Adipocyte (in vitro differentiated cells): ENCODE measurements at regions not wholly inside any gene's neighbourhood (a gene's known extent, or its start where the extent isn't known, plus 50 kb on each side); places are given as distances from the start of the nearest gene placed in this dataset.
A peak's percentile ranks its signal among the peaks of the same experiment; 100 is the strongest.

Experiments used
- DNase-seq: peaks from one replicate; pipeline ENCODE4 v3.0.0-alpha.2; 2015; ENCODE audit warnings: low read depth
- H3K27me3 ChIP-seq: replicated peaks from 2 replicates; pipeline ENCODE4 v1.7.0; 2013; ENCODE audit warnings: mild to moderate bottlenecking, low read length, moderate library complexity; ENCODE audit not compliant: control insufficient read depth, insufficient read depth
- H3K36me3 ChIP-seq: 2 replicates; pipeline ENCODE4 v1.7.0; 2013; ENCODE audit warnings: low read length, mild to moderate bottlenecking, moderate library complexity; ENCODE audit not compliant: control insufficient read depth, insufficient read depth, severe bottlenecking
- H3K4me1 ChIP-seq: 2 replicates; pipeline ENCODE4 v1.7.0; 2013; ENCODE audit warnings: mild to moderate bottlenecking, low read length, moderate library complexity; ENCODE audit not compliant: control insufficient read depth, insufficient read depth
- H3K4me3 ChIP-seq: 2 replicates; pipeline ENCODE4 v1.7.0; 2013; ENCODE audit warnings: mild to moderate bottlenecking, low read length, moderate library complexity
- H3K9ac ChIP-seq: 2 replicates; pipeline ENCODE4 v1.7.0; 2013; ENCODE audit warnings: mild to moderate bottlenecking, low read length, moderate library complexity
- H3K9me3 ChIP-seq: 2 replicates; pipeline ENCODE4 v1.7.0; 2013; ENCODE audit warnings: mild to moderate bottlenecking, low read length, moderate library complexity; ENCODE audit not compliant: control insufficient read depth

DNA sequence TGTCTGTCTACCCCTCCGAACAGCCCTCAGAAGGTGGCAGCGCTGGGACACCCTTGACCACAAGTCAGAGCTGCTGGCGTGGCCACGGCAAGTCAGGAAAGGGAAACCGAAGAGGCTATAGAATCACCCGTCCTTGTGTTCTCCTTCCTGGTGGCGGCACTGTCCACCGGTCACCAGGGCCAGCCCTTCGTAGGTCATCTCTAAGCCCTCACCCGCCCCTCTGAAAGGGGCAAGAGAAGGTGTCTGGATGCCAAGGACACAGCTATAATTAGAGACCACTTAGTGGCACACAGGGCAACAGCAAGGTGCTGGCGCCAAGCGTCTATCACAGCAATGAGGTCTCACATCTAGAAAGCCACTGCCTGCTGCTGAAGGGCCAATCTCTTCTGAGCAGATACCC is 320.9 kb downstream of the SHANK2 start:
- H3K4me3 ChIP-seq: no peak overlapping the region
- H3K9me3 ChIP-seq: peaks cover 3% of the 10 kb centered on the region
- DNase-seq: no peak
- H3K36me3 ChIP-seq: no peaks in the 10 kb centered on the region
- peaks cover 5% of the 10 kb centered on the region for H3K4me1 ChIP-seq
- H3K27me3 ChIP-seq: no peaks in the 10 kb centered on the region
- no peak overlapping the region for H3K9ac ChIP-seq

DNA sequence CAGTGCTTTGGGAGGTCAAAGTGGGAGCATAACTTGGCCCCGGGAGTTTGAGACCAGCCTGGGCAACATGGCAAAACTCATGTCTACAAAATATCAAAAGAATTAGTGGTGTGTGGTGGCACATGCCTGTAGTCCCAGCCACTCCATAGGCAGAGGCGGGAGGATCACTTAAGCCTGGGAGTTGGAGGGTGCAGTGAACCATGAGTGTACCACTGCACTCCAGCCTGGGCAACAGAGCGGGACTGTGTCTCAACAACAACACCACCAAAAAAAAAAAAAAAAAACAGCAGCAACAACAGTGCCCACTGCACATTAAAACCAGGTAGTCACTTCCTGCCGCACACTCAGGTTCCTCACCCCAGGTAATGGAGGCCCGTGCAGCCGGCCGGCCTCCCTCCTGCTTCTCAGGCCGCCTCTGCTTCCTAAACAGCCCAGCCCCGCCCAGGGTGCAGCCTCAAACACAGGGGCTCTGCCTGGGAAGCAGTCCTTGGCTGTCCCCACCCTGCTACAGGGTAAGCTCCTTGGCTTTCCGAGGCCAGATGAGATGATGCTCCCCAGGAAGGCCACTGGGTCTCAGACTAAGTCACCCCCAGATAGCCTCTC is 318.3 kb downstream of the SHANK2 start:
- Histone ChIP-seq H3K4me1 (peaks cover 5% of the 10 kb centered on the region), H3K9me3 (peaks cover 3% of the 10 kb centered on the region), H3K27me3 (no peaks in the 10 kb centered on the region), H3K9ac (no peak overlapping the region), H3K4me3 (no peak overlapping the region), H3K36me3 (no peaks in the 10 kb centered on the region)
- DNase-seq: no peak

GRCh38 chr11:70935006-70935768 is 317.2 kb downstream of the SHANK2 start:
- no peaks in the 10 kb centered on the region for H3K27me3 ChIP-seq
- no peak overlapping the region for H3K4me3 ChIP-seq
- peaks cover under 1% of the 10 kb centered on the region for H3K9me3 ChIP-seq
- DNase-seq: peak; percentile 13
- peaks cover 5% of the 10 kb centered on the region for H3K4me1 ChIP-seq
- no peak overlapping the region for H3K9ac ChIP-seq
- H3K36me3 ChIP-seq: no peaks in the 10 kb centered on the region

DNA sequence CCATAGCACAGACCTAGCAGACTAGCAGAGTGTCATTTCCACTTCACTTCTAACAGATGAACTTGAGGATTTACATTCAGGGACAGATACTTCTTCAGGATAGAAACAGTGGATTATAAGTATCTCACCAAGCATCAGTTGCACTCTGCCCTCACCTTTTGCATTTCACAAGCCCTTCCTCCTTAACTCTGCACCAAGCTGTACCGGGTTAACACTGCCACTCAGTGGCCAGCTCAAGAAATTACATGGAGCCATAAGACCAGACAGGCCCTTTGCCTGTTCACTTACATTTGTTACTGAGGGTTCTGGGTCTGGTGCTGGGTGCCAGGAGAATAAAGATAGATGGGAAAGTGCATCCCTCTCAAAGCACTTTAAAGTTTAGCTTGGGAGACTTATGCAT is 309.8 kb downstream of the SHANK2 start:
- no peaks in the 10 kb centered on the region for H3K4me1 ChIP-seq
- DNase-seq: no peak

GRCh38 chr11:70944141-70944540 is 308.2 kb downstream of the SHANK2 start:
- Histone ChIP-seq H3K9me3 (peaks cover 21% of the 10 kb centered on the region), H3K27me3 (no peaks in the 10 kb centered on the region), H3K4me3 (no peak overlapping the region), H3K4me1 (no peaks in the 10 kb centered on the region), H3K36me3 (no peaks in the 10 kb centered on the region), H3K9ac (no peak overlapping the region)
- no peak for DNase-seq

More for the DNA sequence above, 309.8 kb downstream of the SHANK2 start:
- Histone ChIP-seq H3K4me3 (no peak overlapping the region), H3K9ac (no peak overlapping the region), H3K9me3 (peaks cover 21% of the 10 kb centered on the region), H3K27me3 (no peaks in the 10 kb centered on the region), H3K36me3 (no peaks in the 10 kb centered on the region)

- Histone ChIP-seq H3K9me3 (peaks cover 21% of the 10 kb centered on the region), H3K27me3 (no peaks in the 10 kb centered on the region), H3K9ac (no peak overlapping the region), H3K4me1 (no peaks in the 10 kb centered on the region), H3K36me3 (no peaks in the 10 kb centered on the region), H3K4me3 (no peak overlapping the region)
- DNase-seq: no peak
These were observed 307.7 kb downstream of the SHANK2 start for GRCh38 chr11:70944636-70945035.

GRCh38 chr11:70948398-70948797 is 304.0 kb downstream of the SHANK2 start:
- H3K4me1 ChIP-seq: no peaks in the 10 kb centered on the region
- DNase-seq: no peak
- H3K36me3 ChIP-seq: no peaks in the 10 kb centered on the region
- no peaks in the 10 kb centered on the region for H3K27me3 ChIP-seq
- no peak overlapping the region for H3K4me3 ChIP-seq
- no peaks in the 10 kb centered on the region for H3K9me3 ChIP-seq
- no peak overlapping the region for H3K9ac ChIP-seq

DNA sequence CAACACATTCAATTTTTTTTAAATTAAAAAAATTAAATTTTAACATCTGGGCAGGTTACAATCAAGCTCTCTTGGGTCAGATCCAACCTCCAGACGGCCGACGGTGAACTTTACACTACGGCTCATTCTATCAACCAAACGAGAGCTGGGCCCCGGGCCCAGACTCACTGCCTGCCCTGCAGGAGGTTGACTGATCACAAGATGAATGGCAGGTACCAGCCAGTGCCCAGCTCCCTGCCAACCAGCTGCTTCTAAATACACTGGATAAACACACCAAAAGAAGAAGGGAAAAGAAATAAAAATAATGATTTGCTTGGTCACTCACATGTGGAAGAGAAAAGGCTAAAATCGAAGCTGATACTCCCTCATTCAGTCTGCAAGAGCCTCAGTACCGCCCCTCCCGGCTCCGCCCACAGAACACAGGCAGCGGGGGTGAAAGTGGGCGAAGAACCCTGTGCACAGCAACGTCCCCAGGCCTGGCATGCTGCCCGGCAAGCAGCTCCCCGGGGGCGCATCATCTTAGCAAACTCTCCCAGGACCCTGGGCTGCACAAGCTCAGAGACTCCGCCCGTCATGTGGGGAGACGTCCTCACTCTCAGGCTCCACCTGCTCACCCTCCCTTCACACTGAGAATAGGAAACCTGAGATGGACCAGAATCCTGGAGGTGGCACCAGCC is 303.4 kb downstream of the SHANK2 start:
- no peaks in the 10 kb centered on the region for H3K27me3 ChIP-seq
- no peaks in the 10 kb centered on the region for H3K9me3 ChIP-seq
- no peaks in the 10 kb centered on the region for H3K36me3 ChIP-seq
- no peaks in the 10 kb centered on the region for H3K4me1 ChIP-seq
- no peak overlapping the region for H3K4me3 ChIP-seq
- DNase-seq: no peak
- H3K9ac ChIP-seq: no peak overlapping the region

- no peaks in the 10 kb centered on the region for H3K27me3 ChIP-seq
- H3K9ac ChIP-seq: no peak overlapping the region
- H3K36me3 ChIP-seq: no peaks in the 10 kb centered on the region
- no peaks in the 10 kb centered on the region for H3K9me3 ChIP-seq
- no peak for DNase-seq
- H3K4me3 ChIP-seq: no peak overlapping the region
- H3K4me1 ChIP-seq: no peaks in the 10 kb centered on the region
These were observed 301.1 kb downstream of the SHANK2 start for GRCh38 chr11:70951139-70951804.

DNA sequence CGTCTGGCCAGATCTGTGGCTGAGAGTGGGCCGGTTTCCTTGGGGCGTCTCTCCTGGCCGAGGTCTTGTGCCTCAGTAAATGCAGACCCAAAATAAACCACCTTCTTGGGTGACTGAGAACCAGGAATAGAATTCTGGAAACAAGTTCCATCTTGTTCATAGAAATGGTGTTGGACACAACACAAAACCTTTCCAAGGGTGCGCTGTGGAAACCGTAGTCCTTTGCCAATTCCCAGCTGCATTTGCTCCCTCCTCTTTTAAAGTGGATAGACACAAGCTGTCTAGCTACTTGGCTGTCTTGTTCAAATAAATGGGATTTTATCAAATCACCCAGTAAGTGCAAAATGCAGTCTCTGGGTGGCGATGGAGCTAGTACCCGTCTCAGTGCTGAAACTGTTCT is 300.2 kb downstream of the SHANK2 start:
- Histone ChIP-seq H3K9me3 (no peaks in the 10 kb centered on the region), H3K9ac (no peak overlapping the region), H3K4me3 (no peak overlapping the region)

DNA sequence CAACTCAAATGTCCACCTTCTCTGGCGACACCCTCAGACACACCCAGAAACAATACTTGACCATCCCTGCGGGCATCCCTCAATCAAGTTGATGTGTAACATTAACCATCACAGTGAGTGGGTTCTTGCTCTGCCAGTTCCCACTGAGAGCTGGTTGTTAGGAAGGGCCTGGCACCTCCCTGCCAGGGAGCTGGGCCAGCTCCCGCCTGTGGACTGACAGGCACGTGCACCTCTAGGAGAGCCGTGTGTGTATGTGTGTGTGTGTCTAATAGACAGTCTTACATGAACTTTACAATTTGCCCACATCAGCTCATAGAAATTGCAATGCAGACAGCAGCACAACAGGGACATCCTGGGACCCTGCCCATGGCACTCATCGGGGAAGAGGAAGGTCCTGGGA is 298.7 kb downstream of the SHANK2 start:
- no peak for DNase-seq
- no peaks in the 10 kb centered on the region for H3K27me3 ChIP-seq
- no peak overlapping the region for H3K4me3 ChIP-seq
- H3K9me3 ChIP-seq: no peaks in the 10 kb centered on the region
- H3K4me1 ChIP-seq: no peaks in the 10 kb centered on the region
- no peaks in the 10 kb centered on the region for H3K36me3 ChIP-seq
- no peak overlapping the region for H3K9ac ChIP-seq

More for the DNA sequence above, 300.2 kb downstream of the SHANK2 start:
- Histone ChIP-seq H3K4me1 (no peaks in the 10 kb centered on the region), H3K27me3 (no peaks in the 10 kb centered on the region), H3K36me3 (no peaks in the 10 kb centered on the region)
- no peak for DNase-seq
